Endothelial cell (in vitro differentiated cells): ENCODE measurements at regions not wholly inside any gene's neighbourhood (a gene's known extent, or its start where the extent isn't known, plus 50 kb on each side); places are given as distances from the start of the nearest gene placed in this dataset.
A peak's percentile ranks its signal among the peaks of the same experiment; 100 is the strongest.

Source experiments
- DNase-seq: peaks from one replicate; pipeline ENCODE4 v3.0.0; 2021; ENCODE audit warnings: low spot score
- H3K27ac Mint-ChIP-seq: one replicate; pipeline ENCODE4 v1.8.0; 2021; ENCODE audit warnings: mixed read lengths, inconsistent platforms; ENCODE audit not compliant: unreplicated experiment
- H3K27me3 Mint-ChIP-seq: one replicate; pipeline ENCODE4 v1.8.0; 2021; ENCODE audit warnings: mild to moderate bottlenecking, moderate library complexity, mixed read lengths, inconsistent platforms; ENCODE audit not compliant: unreplicated experiment
- H3K36me3 Mint-ChIP-seq: one replicate; pipeline ENCODE4 v1.8.0; 2021; ENCODE audit warnings: mild to moderate bottlenecking, low read depth, mixed read lengths, inconsistent platforms; ENCODE audit not compliant: unreplicated experiment
- H3K4me1 Mint-ChIP-seq: one replicate; pipeline ENCODE4 v1.8.0; 2021; ENCODE audit warnings: mild to moderate bottlenecking, mixed read lengths, inconsistent platforms; ENCODE audit not compliant: unreplicated experiment
- H3K4me3 Mint-ChIP-seq: one replicate; pipeline ENCODE4 v1.8.0; 2021; ENCODE audit warnings: mild to moderate bottlenecking, mixed read lengths, inconsistent platforms; ENCODE audit not compliant: unreplicated experiment
- H3K9me3 Mint-ChIP-seq: one replicate; pipeline ENCODE4 v1.8.0; 2021; ENCODE audit warnings: mixed read lengths, inconsistent platforms; ENCODE audit not compliant: unreplicated experiment
- TF ChIP-seq, protein P1 (sequence below): fragments of 200-600 bp; sonication (generic); IDR thresholded peaks from one replicate; pipeline ENCODE4 v1.5.0; 2021; ENCODE audit warnings: antibody characterized with exemption; ENCODE audit not compliant: unreplicated experiment

DNA sequence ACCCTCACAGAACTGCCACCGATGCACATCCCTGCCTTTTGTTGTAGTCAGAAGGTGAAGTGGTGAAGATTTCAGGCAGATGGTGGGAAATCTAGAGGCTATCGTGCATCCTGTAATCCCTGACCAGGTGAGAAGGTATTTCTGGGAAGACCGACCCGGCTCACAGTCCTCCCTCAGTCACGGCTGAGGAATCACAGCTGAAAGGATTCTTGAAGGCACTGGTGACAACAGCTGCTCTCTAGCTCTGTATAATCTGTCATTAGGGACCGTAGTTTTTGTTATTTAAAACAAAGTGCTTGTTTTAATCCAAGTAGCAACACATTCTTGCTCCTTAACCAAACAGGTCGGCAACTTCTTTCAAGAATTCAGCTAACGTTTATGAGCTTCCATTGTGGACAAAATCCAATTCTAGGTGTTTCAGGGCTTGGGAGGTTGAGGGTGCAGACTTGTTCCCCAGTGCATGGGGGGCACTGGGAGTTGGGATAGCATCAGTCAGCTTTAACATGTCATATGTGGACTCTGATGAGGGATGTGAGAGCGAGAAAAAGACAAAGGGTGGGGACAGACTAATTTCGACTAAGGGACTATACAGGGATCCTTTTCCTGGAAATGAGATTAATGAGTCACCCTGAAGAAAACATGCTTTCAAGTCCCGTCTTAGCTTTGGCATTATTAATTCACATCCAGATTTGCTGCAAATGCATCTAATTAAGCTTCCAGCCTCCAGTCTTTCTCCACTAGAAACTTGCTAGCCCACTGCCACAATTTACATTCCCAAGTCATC lies 141.0 kb upstream of the RASGRP1 start:
- no peak overlapping the region for H3K4me3 Mint-ChIP-seq
- no peak for DNase-seq
- H3K27me3 Mint-ChIP-seq, result no peaks in the 10 kb centered on the region
- H3K4me1 Mint-ChIP-seq, result no peaks in the 10 kb centered on the region
- no peaks in the 10 kb centered on the region for H3K9me3 Mint-ChIP-seq
- no peaks in the 10 kb centered on the region for H3K36me3 Mint-ChIP-seq
- TF ChIP-seq, protein P1, sequence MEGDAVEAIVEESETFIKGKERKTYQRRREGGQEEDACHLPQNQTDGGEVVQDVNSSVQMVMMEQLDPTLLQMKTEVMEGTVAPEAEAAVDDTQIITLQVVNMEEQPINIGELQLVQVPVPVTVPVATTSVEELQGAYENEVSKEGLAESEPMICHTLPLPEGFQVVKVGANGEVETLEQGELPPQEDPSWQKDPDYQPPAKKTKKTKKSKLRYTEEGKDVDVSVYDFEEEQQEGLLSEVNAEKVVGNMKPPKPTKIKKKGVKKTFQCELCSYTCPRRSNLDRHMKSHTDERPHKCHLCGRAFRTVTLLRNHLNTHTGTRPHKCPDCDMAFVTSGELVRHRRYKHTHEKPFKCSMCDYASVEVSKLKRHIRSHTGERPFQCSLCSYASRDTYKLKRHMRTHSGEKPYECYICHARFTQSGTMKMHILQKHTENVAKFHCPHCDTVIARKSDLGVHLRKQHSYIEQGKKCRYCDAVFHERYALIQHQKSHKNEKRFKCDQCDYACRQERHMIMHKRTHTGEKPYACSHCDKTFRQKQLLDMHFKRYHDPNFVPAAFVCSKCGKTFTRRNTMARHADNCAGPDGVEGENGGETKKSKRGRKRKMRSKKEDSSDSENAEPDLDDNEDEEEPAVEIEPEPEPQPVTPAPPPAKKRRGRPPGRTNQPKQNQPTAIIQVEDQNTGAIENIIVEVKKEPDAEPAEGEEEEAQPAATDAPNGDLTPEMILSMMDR, result no peak
- H3K27ac Mint-ChIP-seq, result no peak overlapping the region

DNA sequence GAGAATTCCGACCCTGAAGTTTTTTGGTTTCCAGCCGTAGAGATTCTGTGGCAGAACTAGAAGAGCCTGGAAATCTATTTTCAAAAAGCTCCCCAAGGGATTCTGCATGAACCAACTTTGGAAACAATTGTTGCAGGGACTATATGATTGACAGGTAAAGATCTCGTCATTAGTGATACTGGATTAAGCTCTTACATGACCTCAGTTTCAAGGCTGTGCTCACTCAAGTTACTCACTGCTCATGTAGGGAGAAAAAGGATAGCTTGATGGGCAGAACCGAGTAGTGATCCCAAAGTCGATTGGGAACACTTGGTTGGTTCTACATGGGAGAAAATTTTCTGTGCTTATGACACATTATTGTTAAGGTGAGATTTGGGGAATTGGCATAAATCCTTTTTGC lies 142.3 kb upstream of the RASGRP1 start:
- peaks cover 2% of the 10 kb centered on the region for H3K27me3 Mint-ChIP-seq
- H3K36me3 Mint-ChIP-seq, result no peaks in the 10 kb centered on the region
- H3K4me1 Mint-ChIP-seq, result no peaks in the 10 kb centered on the region

DNA sequence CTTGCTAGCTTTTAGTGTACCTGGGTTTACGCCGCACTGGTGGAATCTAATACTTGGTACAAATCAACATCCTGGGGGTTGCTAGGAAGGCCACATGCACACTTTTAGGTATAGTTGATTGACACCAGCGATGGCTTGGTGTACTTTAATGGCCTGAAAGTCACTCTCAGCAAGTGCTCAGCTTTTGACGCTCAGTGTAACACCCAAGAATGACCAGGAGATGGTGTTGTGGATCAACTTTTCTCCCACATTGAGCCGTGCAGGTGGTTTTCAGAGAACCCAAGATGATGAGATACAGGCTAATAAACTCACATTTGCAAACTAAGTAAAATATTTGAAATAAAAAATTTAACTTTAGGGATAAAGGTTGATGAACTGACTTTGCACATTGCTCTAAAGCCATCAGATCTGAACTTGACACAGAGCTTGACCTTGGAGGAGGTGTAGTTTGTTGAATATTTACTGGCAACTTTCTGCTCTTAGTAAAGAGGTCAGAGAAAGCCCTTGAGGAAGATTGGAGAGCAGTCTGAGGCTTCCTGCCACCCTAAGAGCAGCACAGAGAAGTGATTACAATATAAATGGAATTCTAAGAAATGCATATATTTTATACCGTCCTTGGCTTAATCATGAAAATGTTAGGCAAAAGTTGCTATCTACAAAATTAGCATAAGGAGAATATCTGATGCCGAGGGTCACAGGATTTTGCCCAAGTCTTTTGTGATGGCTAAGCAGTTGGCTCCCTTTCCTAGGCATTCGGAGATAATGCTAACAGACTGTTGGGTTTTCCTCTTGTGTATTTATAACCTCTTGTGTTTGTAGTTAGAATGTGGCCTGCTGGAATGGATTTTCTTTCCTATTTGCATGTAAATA lies 143.4 kb upstream of the RASGRP1 start:
- no peaks in the 10 kb centered on the region for H3K36me3 Mint-ChIP-seq
- no peak overlapping the region for H3K4me3 Mint-ChIP-seq
- H3K27me3 Mint-ChIP-seq, result peaks cover 2% of the 10 kb centered on the region
- no peaks in the 10 kb centered on the region for H3K9me3 Mint-ChIP-seq
- no peak overlapping the region for H3K27ac Mint-ChIP-seq
- H3K4me1 Mint-ChIP-seq, result no peaks in the 10 kb centered on the region
- TF ChIP-seq, protein P1, result peak; percentile 62
- peak; percentile 48 for DNase-seq

More for the DNA sequence above, 142.3 kb upstream of the RASGRP1 start:
- Mint-ChIP-seq H3K9me3 (no peaks in the 10 kb centered on the region), H3K4me3 (no peak overlapping the region), H3K27ac (no peak overlapping the region)
- TF ChIP-seq, protein P1, result no peak
- DNase-seq, result no peak

DNA sequence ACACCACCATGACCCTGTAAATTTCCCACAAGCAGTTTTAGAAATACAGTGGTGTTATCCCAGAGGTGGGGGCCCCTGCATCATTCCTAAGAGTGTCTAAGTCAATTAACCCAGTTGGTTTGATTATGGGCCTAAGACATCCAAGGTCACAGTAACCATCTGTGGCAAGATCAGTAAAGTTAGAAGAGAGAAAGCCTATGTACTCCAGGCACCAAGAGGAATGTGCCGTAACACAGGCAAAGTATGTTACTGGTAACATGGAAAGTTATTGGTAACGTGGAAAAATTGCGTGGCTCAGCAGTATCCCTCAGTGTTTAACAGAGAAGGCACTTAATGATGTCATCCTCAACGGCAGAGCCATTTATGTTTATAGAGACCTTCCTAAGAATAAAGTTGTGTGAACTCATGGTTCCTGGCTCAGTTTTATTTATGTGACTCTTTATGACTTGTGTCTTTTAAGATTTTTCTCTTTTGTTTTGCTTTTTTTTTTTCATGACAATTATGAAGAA lies 144.1 kb upstream of the RASGRP1 start:
- Mint-ChIP-seq H3K4me1 (no peaks in the 10 kb centered on the region), H3K27me3 (peaks cover 2% of the 10 kb centered on the region), H3K4me3 (no peak overlapping the region), H3K36me3 (no peaks in the 10 kb centered on the region), H3K27ac (no peak overlapping the region), H3K9me3 (no peaks in the 10 kb centered on the region)
- TF ChIP-seq, protein P1, result no peak
- no peak for DNase-seq
